ENCODE measurements at regions not wholly inside any gene's neighbourhood (a gene's known extent, or its start where the extent isn't known, plus 50 kb on each side); places are given as distances from the start of the nearest gene placed in this dataset.

- Histone ChIP-seq H2AFZ (ENCODE audit: low read length) (no peak overlapping the region), H3K27ac (ENCODE audit: low read length) (no peak overlapping the region), H4K20me1 (ENCODE audit: insufficient read depth, low read depth, low read length) (no peaks in the 10 kb centered on the region), H3K36me3 (ENCODE audit: insufficient read depth, low read length) (no peaks in the 10 kb centered on the region), H3K9me3 (ENCODE audit: low read length) (no peaks in the 10 kb centered on the region), H3K79me2 (ENCODE audit: low read length) (no peaks in the 10 kb centered on the region), H3K9ac (ENCODE audit: low read length) (no peak overlapping the region), H3K27me3 (ENCODE audit: low read length) (no peaks in the 10 kb centered on the region), H3K4me2 (ENCODE audit: low read depth, low read length, poor library complexity, severe bottlenecking) (no peak overlapping the region), H3K9me2 (replicated peaks; ENCODE audit: insufficient read depth, low read length) (no peaks in the 10 kb centered on the region), H3K4me3 (ENCODE audit: low read length) (no peak overlapping the region), H3K4me1 (ENCODE audit: low read length) (no peaks in the 10 kb centered on the region)
- no peak for DNase-seq
These were observed 90.0 kb downstream of the FAM174B start for GRCh38 chr15:92565351-92566125.

- Histone ChIP-seq H3K27me3 (ENCODE audit: low read length) (no peaks in the 10 kb centered on the region), H3K9me2 (replicated peaks; ENCODE audit: insufficient read depth, low read length) (no peaks in the 10 kb centered on the region), H3K9ac (ENCODE audit: low read length) (no peak overlapping the region), H3K4me3 (ENCODE audit: low read length) (no peak overlapping the region), H3K4me2 (ENCODE audit: low read depth, low read length, poor library complexity, severe bottlenecking) (no peak overlapping the region), H3K36me3 (ENCODE audit: insufficient read depth, low read length) (no peaks in the 10 kb centered on the region), H3K79me2 (ENCODE audit: low read length) (no peaks in the 10 kb centered on the region), H3K9me3 (ENCODE audit: low read length) (no peaks in the 10 kb centered on the region), H4K20me1 (ENCODE audit: insufficient read depth, low read depth, low read length) (no peaks in the 10 kb centered on the region), H3K27ac (ENCODE audit: low read length) (no peak overlapping the region), H3K4me1 (ENCODE audit: low read length) (no peaks in the 10 kb centered on the region), H2AFZ (ENCODE audit: low read length) (no peak overlapping the region)
- DNase-seq = no peak
These were observed 93.8 kb downstream of the FAM174B start for GRCh38 chr15:92561754-92562153.

GRCh38 chr15:92553317-92553716, 102.3 kb downstream of the FAM174B start:
- Histone ChIP-seq H3K27me3 (ENCODE audit: low read length) (no peaks in the 10 kb centered on the region), H3K9me2 (replicated peaks; ENCODE audit: insufficient read depth, low read length) (no peaks in the 10 kb centered on the region), H3K4me3 (ENCODE audit: low read length) (no peak overlapping the region), H3K9ac (ENCODE audit: low read length) (no peak overlapping the region), H3K27ac (ENCODE audit: low read length) (no peak overlapping the region), H3K4me1 (ENCODE audit: low read length) (no peaks in the 10 kb centered on the region), H4K20me1 (ENCODE audit: insufficient read depth, low read depth, low read length) (no peaks in the 10 kb centered on the region), H3K9me3 (ENCODE audit: low read length) (no peaks in the 10 kb centered on the region), H2AFZ (ENCODE audit: low read length) (no peak overlapping the region), H3K79me2 (ENCODE audit: low read length) (no peaks in the 10 kb centered on the region), H3K36me3 (ENCODE audit: insufficient read depth, low read length) (no peaks in the 10 kb centered on the region), H3K4me2 (ENCODE audit: low read depth, low read length, poor library complexity, severe bottlenecking) (no peak overlapping the region)
- no peak for DNase-seq

- H3K27me3 ChIP-seq (ENCODE audit: low read length) = no peaks in the 10 kb centered on the region
- H3K4me1 ChIP-seq (ENCODE audit: low read length) = no peaks in the 10 kb centered on the region
- no peak overlapping the region for H3K4me2 ChIP-seq (ENCODE audit: low read depth, low read length, poor library complexity, severe bottlenecking)
- H3K9me3 ChIP-seq (ENCODE audit: low read length) = no peaks in the 10 kb centered on the region
- H3K4me3 ChIP-seq (ENCODE audit: low read length) = no peak overlapping the region
- H3K79me2 ChIP-seq (ENCODE audit: low read length) = no peaks in the 10 kb centered on the region
- H3K27ac ChIP-seq (ENCODE audit: low read length) = no peak overlapping the region
- H3K9me2 ChIP-seq (replicated peaks; ENCODE audit: insufficient read depth, low read length) = no peaks in the 10 kb centered on the region
- no peaks in the 10 kb centered on the region for H4K20me1 ChIP-seq (ENCODE audit: insufficient read depth, low read depth, low read length)
- H3K9ac ChIP-seq (ENCODE audit: low read length) = no peak overlapping the region
- H2AFZ ChIP-seq (ENCODE audit: low read length) = no peak overlapping the region
- H3K36me3 ChIP-seq (ENCODE audit: insufficient read depth, low read length) = no peaks in the 10 kb centered on the region
- no peak for DNase-seq
These were observed 109.6 kb downstream of the FAM174B start for GRCh38 chr15:92545996-92546395.

- H3K4me2 ChIP-seq (ENCODE audit: low read depth, low read length, poor library complexity, severe bottlenecking) = no peak overlapping the region
- no peaks in the 10 kb centered on the region for H3K9me3 ChIP-seq (ENCODE audit: low read length)
- H2AFZ ChIP-seq (ENCODE audit: low read length) = no peak overlapping the region
- H3K27me3 ChIP-seq (ENCODE audit: low read length) = no peaks in the 10 kb centered on the region
- no peaks in the 10 kb centered on the region for H3K79me2 ChIP-seq (ENCODE audit: low read length)
- H3K9me2 ChIP-seq (replicated peaks; ENCODE audit: insufficient read depth, low read length) = no peaks in the 10 kb centered on the region
- H3K27ac ChIP-seq (ENCODE audit: low read length) = no peak overlapping the region
- no peaks in the 10 kb centered on the region for H3K36me3 ChIP-seq (ENCODE audit: insufficient read depth, low read length)
- H4K20me1 ChIP-seq (ENCODE audit: insufficient read depth, low read depth, low read length) = no peaks in the 10 kb centered on the region
- no peak for DNase-seq
- H3K4me1 ChIP-seq (ENCODE audit: low read length) = no peaks in the 10 kb centered on the region
- no peak overlapping the region for H3K9ac ChIP-seq (ENCODE audit: low read length)
- no peak overlapping the region for H3K4me3 ChIP-seq (ENCODE audit: low read length)
These were observed 114.0 kb downstream of the FAM174B start for GRCh38 chr15:92541291-92542200.

- Histone ChIP-seq H3K9me3 (ENCODE audit: low read length) (no peaks in the 10 kb centered on the region), H3K4me1 (ENCODE audit: low read length) (no peaks in the 10 kb centered on the region), H3K27me3 (ENCODE audit: low read length) (no peaks in the 10 kb centered on the region), H3K9me2 (replicated peaks; ENCODE audit: insufficient read depth, low read length) (no peaks in the 10 kb centered on the region), H3K9ac (ENCODE audit: low read length) (no peak overlapping the region), H4K20me1 (ENCODE audit: insufficient read depth, low read depth, low read length) (no peaks in the 10 kb centered on the region), H3K79me2 (ENCODE audit: low read length) (no peaks in the 10 kb centered on the region), H2AFZ (ENCODE audit: low read length) (no peak overlapping the region), H3K4me2 (ENCODE audit: low read depth, low read length, poor library complexity, severe bottlenecking) (no peak overlapping the region), H3K4me3 (ENCODE audit: low read length) (no peak overlapping the region), H3K36me3 (ENCODE audit: insufficient read depth, low read length) (no peaks in the 10 kb centered on the region), H3K27ac (ENCODE audit: low read length) (no peak overlapping the region)
- no peak for DNase-seq
These were observed 117.5 kb downstream of the FAM174B start for GRCh38 chr15:92538115-92538514.

GRCh38 chr15:92533298-92533697, 122.3 kb downstream of the FAM174B start:
- H3K9me2 ChIP-seq (replicated peaks; ENCODE audit: insufficient read depth, low read length) = no peaks in the 10 kb centered on the region
- DNase-seq = no peak
- no peaks in the 10 kb centered on the region for H3K27me3 ChIP-seq (ENCODE audit: low read length)
- no peaks in the 10 kb centered on the region for H3K9me3 ChIP-seq (ENCODE audit: low read length)
- no peak overlapping the region for H2AFZ ChIP-seq (ENCODE audit: low read length)
- no peaks in the 10 kb centered on the region for H3K36me3 ChIP-seq (ENCODE audit: insufficient read depth, low read length)
- H3K4me3 ChIP-seq (ENCODE audit: low read length) = no peak overlapping the region
- no peak overlapping the region for H3K27ac ChIP-seq (ENCODE audit: low read length)
- H3K79me2 ChIP-seq (ENCODE audit: low read length) = no peaks in the 10 kb centered on the region
- H3K4me2 ChIP-seq (ENCODE audit: low read depth, low read length, poor library complexity, severe bottlenecking) = no peak overlapping the region
- H3K9ac ChIP-seq (ENCODE audit: low read length) = no peak overlapping the region
- no peaks in the 10 kb centered on the region for H3K4me1 ChIP-seq (ENCODE audit: low read length)
- H4K20me1 ChIP-seq (ENCODE audit: insufficient read depth, low read depth, low read length) = no peaks in the 10 kb centered on the region

GRCh38 chr15:92531406-92531805, 124.2 kb downstream of the FAM174B start:
- Histone ChIP-seq H3K4me2 (ENCODE audit: low read depth, low read length, poor library complexity, severe bottlenecking) (no peak overlapping the region), H2AFZ (ENCODE audit: low read length) (no peak overlapping the region), H3K27me3 (ENCODE audit: low read length) (no peaks in the 10 kb centered on the region), H3K9me2 (replicated peaks; ENCODE audit: insufficient read depth, low read length) (no peaks in the 10 kb centered on the region), H3K9ac (ENCODE audit: low read length) (no peak overlapping the region), H3K36me3 (ENCODE audit: insufficient read depth, low read length) (no peaks in the 10 kb centered on the region), H3K79me2 (ENCODE audit: low read length) (no peaks in the 10 kb centered on the region), H4K20me1 (ENCODE audit: insufficient read depth, low read depth, low read length) (no peaks in the 10 kb centered on the region), H3K27ac (ENCODE audit: low read length) (no peak overlapping the region), H3K4me1 (ENCODE audit: low read length) (no peaks in the 10 kb centered on the region), H3K4me3 (ENCODE audit: low read length) (no peak overlapping the region), H3K9me3 (ENCODE audit: low read length) (no peaks in the 10 kb centered on the region)
- DNase-seq = no peak

Data from Karpas-422 (cell line).